Parathyroid adenoma (tissue), 2 donors: ENCODE measurements at regions not wholly inside any gene's neighbourhood (a gene's known extent, or its start where the extent isn't known, plus 50 kb on each side); places are given as distances from the start of the nearest gene placed in this dataset.

Experiments
- H2AFZ ChIP-seq: fragments of 300-600 bp; sonication (generic); one replicate; pipeline ENCODE4 v1.7.0; 2017; ENCODE audit warnings: antibody characterized with exemption, mild to moderate bottlenecking
- H3K27ac ChIP-seq: fragments of 300-600 bp; sonication (generic); one replicate; pipeline ENCODE4 v1.7.0; 2017
- H3K27me3 ChIP-seq: fragments of 300-600 bp; sonication (generic); one replicate; pipeline ENCODE4 v1.7.0; 2017; ENCODE audit warnings: low read length; ENCODE audit not compliant: control insufficient read depth, insufficient read depth
- H3K36me3 ChIP-seq: fragments of 300-600 bp; sonication (generic); one replicate; pipeline ENCODE4 v1.7.0; 2017; ENCODE audit warnings: low read length; ENCODE audit not compliant: control insufficient read depth, insufficient read depth
- H3K4me1 ChIP-seq: fragments of 300-600 bp; sonication (generic); one replicate; pipeline ENCODE4 v1.7.0; 2017; ENCODE audit warnings: control low read depth
- H3K4me2 ChIP-seq: fragments of 300-600 bp; sonication (generic); one replicate; pipeline ENCODE4 v1.7.0; 2017; ENCODE audit warnings: low read length
- H3K4me3 ChIP-seq: fragments of 300-600 bp; sonication (generic); one replicate; pipeline ENCODE4 v1.7.0; 2017; ENCODE audit warnings: low read depth, low read length
- H3K79me2 ChIP-seq: fragments of 300-600 bp; sonication (generic); one replicate; pipeline ENCODE4 v1.7.0; 2017; ENCODE audit warnings: control low read depth
- H3K9ac ChIP-seq: fragments of 300-600 bp; sonication (generic); one replicate; pipeline ENCODE4 v1.7.0; 2017; ENCODE audit warnings: mild to moderate bottlenecking
- H3K9me3 ChIP-seq: fragments of 300-600 bp; sonication (generic); one replicate; pipeline ENCODE4 v1.7.0; 2017; ENCODE audit warnings: low read length; ENCODE audit not compliant: control insufficient read depth
- CTCF ChIP-seq: fragments of 300-600 bp; sonication (generic); IDR thresholded peaks from one replicate; pipeline ENCODE4 v1.7.0; 2017; ENCODE audit warnings: antibody characterized with exemption, mild to moderate bottlenecking
- donor health status: primary hyperparathyroidism.

- Histone ChIP-seq H2AFZ (no peak overlapping the region), H3K4me2 (no peak overlapping the region), H3K9me3 (no peaks in the 10 kb centered on the region), H3K4me1 (no peaks in the 10 kb centered on the region), H3K27me3 (no peaks in the 10 kb centered on the region), H3K79me2 (no peaks in the 10 kb centered on the region), H3K36me3 (no peaks in the 10 kb centered on the region), H3K27ac (no peak overlapping the region), H3K9ac (no peak overlapping the region), H3K4me3 (no peak overlapping the region)
- no peak for TF ChIP-seq CTCF
Observed at GRCh38 chr20:62562831-62563230, 79.5 kb upstream of the SLCO4A1 start.

- Histone ChIP-seq H3K4me1 (no peaks in the 10 kb centered on the region), H3K27ac (no peak overlapping the region), H3K4me2 (no peak overlapping the region), H3K4me3 (no peak overlapping the region), H3K9me3 (no peaks in the 10 kb centered on the region), H3K27me3 (no peaks in the 10 kb centered on the region), H2AFZ (no peak overlapping the region), H3K9ac (no peak overlapping the region), H3K79me2 (no peaks in the 10 kb centered on the region), H3K36me3 (no peaks in the 10 kb centered on the region)
- no peak for TF ChIP-seq CTCF
Observed at GRCh38 chr20:62563561-62563960, 78.7 kb upstream of the SLCO4A1 start.

- TF ChIP-seq CTCF = no peak
- Histone ChIP-seq H3K4me3 (no peak overlapping the region), H3K9me3 (no peaks in the 10 kb centered on the region), H3K36me3 (no peaks in the 10 kb centered on the region), H3K4me2 (no peak overlapping the region), H2AFZ (no peak overlapping the region), H3K9ac (no peak overlapping the region), H3K79me2 (no peaks in the 10 kb centered on the region), H3K4me1 (no peaks in the 10 kb centered on the region), H3K27me3 (no peaks in the 10 kb centered on the region), H3K27ac (no peak overlapping the region)
Observed at GRCh38 chr20:62564456-62565245, 77.7 kb upstream of the SLCO4A1 start.

- Histone ChIP-seq H3K4me1 (no peaks in the 10 kb centered on the region), H2AFZ (no peak overlapping the region), H3K27me3 (no peaks in the 10 kb centered on the region), H3K9ac (no peak overlapping the region), H3K4me2 (no peak overlapping the region), H3K27ac (no peak overlapping the region), H3K79me2 (no peaks in the 10 kb centered on the region), H3K4me3 (no peak overlapping the region), H3K9me3 (no peaks in the 10 kb centered on the region), H3K36me3 (no peaks in the 10 kb centered on the region)
- no peak for TF ChIP-seq CTCF
Observed at GRCh38 chr20:62566266-62566665, 76.0 kb upstream of the SLCO4A1 start.

GRCh38 chr20:62566771-62567170 lies 75.5 kb upstream of the SLCO4A1 start:
- Histone ChIP-seq H3K4me3 (no peak overlapping the region), H3K79me2 (no peaks in the 10 kb centered on the region), H3K4me2 (no peak overlapping the region), H3K36me3 (no peaks in the 10 kb centered on the region), H3K4me1 (no peaks in the 10 kb centered on the region), H3K27me3 (no peaks in the 10 kb centered on the region), H3K27ac (no peak overlapping the region), H3K9ac (no peak overlapping the region), H3K9me3 (no peaks in the 10 kb centered on the region), H2AFZ (no peak overlapping the region)
- no peak for TF ChIP-seq CTCF
